HEK293 (cell line): ENCODE measurements at regions not wholly inside any gene's neighbourhood (a gene's known extent, or its start where the extent isn't known, plus 50 kb on each side); places are given as distances from the start of the nearest gene placed in this dataset.

Source experiments
- CTCF ChIA-PET: fragments of 350-600 bp; formaldehyde crosslinking; extraction: SDS; loops from one replicate; lab custom pipeline; 2021; ENCODE audit warnings: antibody characterized with exemption; lab: Yijun Ruan, JAX
- POLR2A ChIA-PET: fragments of 300-600 bp; formaldehyde crosslinking; extraction: SDS; loops from one replicate; lab custom pipeline; 2020; ENCODE audit warnings: antibody characterized with exemption, inconsistent platforms; lab: Yijun Ruan, JAX
- H3K27ac ChIP-seq: fragments of 200-500 bp; sonication (Bioruptor generic); 2 replicates; pipeline ENCODE4 v1.5.1; 2014; ENCODE audit warnings: low read depth, low read length, control low read depth, inconsistent platforms; ENCODE audit errors: extremely low read depth
- H3K36me3 ChIP-seq, 2 experiments: fragments of 200-500 bp in 1 of 2; sonication (Bioruptor generic) in 1 of 2; 1 replicate in 1 of 2; 2 replicates in 1 of 2; pipeline ENCODE4 v1.5.1; 2014 to 2017; ENCODE audit warnings: inconsistent platforms in 2 of 2, low read length in 2 of 2; ENCODE audit not compliant: control insufficient read depth in 2 of 2, insufficient read depth in 1 of 2
- H3K4me1 ChIP-seq: fragments of 200-500 bp; sonication (Bioruptor generic); 2 replicates; pipeline ENCODE4 v1.5.1; 2014; ENCODE audit warnings: mild to moderate bottlenecking, low read length, inconsistent platforms; ENCODE audit not compliant: control insufficient read depth, insufficient read depth
- H3K4me3 ChIP-seq: 2 replicates; pipeline ENCODE4 v1.5.1; 2011; ENCODE audit warnings: low read depth, mild to moderate bottlenecking, control low read depth, low read length, moderate library complexity
- H3K9me3 ChIP-seq: fragments of 200-500 bp; sonication (Bioruptor generic); 2 replicates; pipeline ENCODE4 v1.5.1; 2014; ENCODE audit warnings: low read depth, low read length, inconsistent platforms; ENCODE audit not compliant: control insufficient read depth, insufficient read depth
- HIC1 ChIP-seq: fragments of 450-650 bp; formaldehyde crosslinking; IDR thresholded peaks from 2 replicates; pipeline ENCODE4 v1.5.1; 2016; ENCODE audit warnings: missing biosample characterization, missing genetic modification characterization
- KLF1 ChIP-seq: fragments of 450-650 bp; formaldehyde crosslinking; IDR thresholded peaks from 2 replicates; pipeline ENCODE4 v1.5.1; 2016; ENCODE audit warnings: missing biosample characterization, missing genetic modification characterization
- KLF9 ChIP-seq: fragments of 450-650 bp; formaldehyde crosslinking; IDR thresholded peaks from 2 replicates; pipeline ENCODE4 v1.5.1; 2016; ENCODE audit warnings: missing biosample characterization, missing genetic modification characterization, low read depth
- MEIS1 ChIP-seq: sonication (generic); formaldehyde crosslinking; IDR thresholded peaks from 2 replicates; pipeline ENCODE4 v1.8.1; 2022; ENCODE audit warnings: missing genetic modification reagents, mild to moderate bottlenecking, borderline replicate concordance
- PATZ1 ChIP-seq: fragments of 450-650 bp; formaldehyde crosslinking; IDR thresholded peaks from 2 replicates; pipeline ENCODE4 v1.5.1; 2016; ENCODE audit warnings: missing biosample characterization, missing genetic modification characterization
- PRDM4 ChIP-seq: fragments of 450-650 bp; formaldehyde crosslinking; IDR thresholded peaks from 2 replicates; pipeline ENCODE4 v1.5.1; 2017; ENCODE audit warnings: missing biosample characterization, missing genetic modification characterization
- SCRT2 ChIP-seq: fragments of 450-650 bp; formaldehyde crosslinking; IDR thresholded peaks from 2 replicates; pipeline ENCODE4 v1.5.1; 2016; ENCODE audit warnings: missing biosample characterization, missing genetic modification characterization
- ZBTB8A ChIP-seq: fragments of 450-650 bp; formaldehyde crosslinking; IDR thresholded peaks from 2 replicates; pipeline ENCODE4 v1.5.1; 2016; ENCODE audit warnings: missing biosample characterization, missing genetic modification characterization
- ZIC2 ChIP-seq: fragments of 450-650 bp; formaldehyde crosslinking; IDR thresholded peaks from 2 replicates; pipeline ENCODE4 v1.5.1; 2016; ENCODE audit warnings: missing biosample characterization, missing genetic modification characterization
- ZNF155 ChIP-seq: fragments of 450-650 bp; formaldehyde crosslinking; IDR thresholded peaks from 2 replicates; pipeline ENCODE4 v1.5.1; 2016; ENCODE audit warnings: missing biosample characterization, missing genetic modification characterization
- ZNF16 ChIP-seq: fragments of 450-650 bp; formaldehyde crosslinking; IDR thresholded peaks from 2 replicates; pipeline ENCODE4 v1.5.1; 2016; ENCODE audit warnings: low read depth, missing biosample characterization, missing genetic modification characterization
- ZNF2 ChIP-seq: fragments of 450-650 bp; formaldehyde crosslinking; IDR thresholded peaks from 2 replicates; pipeline ENCODE4 v1.5.1; 2016; ENCODE audit warnings: missing biosample characterization, missing genetic modification characterization
- ZNF221 ChIP-seq: fragments of 450-650 bp; formaldehyde crosslinking; IDR thresholded peaks from 2 replicates; pipeline ENCODE4 v1.5.1; 2017; ENCODE audit warnings: missing biosample characterization, missing genetic modification characterization, borderline replicate concordance
- ZNF362 ChIP-seq: fragments of 450-650 bp; formaldehyde crosslinking; IDR thresholded peaks from 2 replicates; pipeline ENCODE4 v1.5.1; 2016; ENCODE audit warnings: missing biosample characterization, missing genetic modification characterization
- ZNF423 ChIP-seq: fragments of 450-650 bp; formaldehyde crosslinking; IDR thresholded peaks from 2 replicates; pipeline ENCODE4 v1.5.1; 2016; ENCODE audit warnings: missing biosample characterization, missing genetic modification characterization
- ZNF449 ChIP-seq: fragments of 450-650 bp; formaldehyde crosslinking; IDR thresholded peaks from 2 replicates; pipeline ENCODE4 v1.5.1; 2017; ENCODE audit warnings: missing biosample characterization, mild to moderate bottlenecking, missing genetic modification characterization, moderate library complexity
- ZNF473 ChIP-seq: fragments of 450-650 bp; formaldehyde crosslinking; IDR thresholded peaks from 2 replicates; pipeline ENCODE4 v1.5.1; 2017; ENCODE audit warnings: missing biosample characterization, missing genetic modification characterization
- ZNF514 ChIP-seq: fragments of 450-650 bp; formaldehyde crosslinking; IDR thresholded peaks from 2 replicates; pipeline ENCODE4 v1.5.1; 2016; ENCODE audit warnings: missing biosample characterization, missing genetic modification characterization
- ZNF530 ChIP-seq: fragments of 450-650 bp; formaldehyde crosslinking; IDR thresholded peaks from 2 replicates; pipeline ENCODE4 v1.5.1; 2016; ENCODE audit warnings: low read depth, missing biosample characterization, missing genetic modification characterization
- ZNF585B ChIP-seq: fragments of 450-650 bp; formaldehyde crosslinking; IDR thresholded peaks from 2 replicates; pipeline ENCODE4 v1.5.1; 2016; ENCODE audit warnings: missing biosample characterization, missing genetic modification characterization
- ZNF701 ChIP-seq: fragments of 450-650 bp; formaldehyde crosslinking; IDR thresholded peaks from 2 replicates; pipeline ENCODE4 v1.5.1; 2016; ENCODE audit warnings: missing biosample characterization, missing genetic modification characterization
- ZNF707 ChIP-seq: fragments of 450-650 bp; formaldehyde crosslinking; IDR thresholded peaks from 2 replicates; pipeline ENCODE4 v1.5.1; 2016; ENCODE audit warnings: missing biosample characterization, missing genetic modification characterization
- ZNF768 ChIP-seq: fragments of 450-650 bp; formaldehyde crosslinking; IDR thresholded peaks from 2 replicates; pipeline ENCODE4 v1.5.1; 2018; ENCODE audit warnings: missing biosample characterization, mild to moderate bottlenecking, missing genetic modification characterization
- ZSCAN23 ChIP-seq: fragments of 450-650 bp; formaldehyde crosslinking; IDR thresholded peaks from 2 replicates; pipeline ENCODE4 v1.5.1; 2016; ENCODE audit warnings: missing biosample characterization, missing genetic modification characterization

GRCh38 chr10:57018452-57018851, 657.4 kb upstream of the ZWINT start:
- POLR2A ChIA-PET: no interaction called here
- Histone ChIP-seq H3K9me3 (no peaks in the 10 kb centered on the region), H3K4me1 (no peaks in the 10 kb centered on the region), H3K36me3 (no peaks in the 10 kb centered on the region), H3K4me3 (no peak overlapping the region), H3K27ac (no peak overlapping the region)
- CTCF ChIA-PET: no interaction called here
- TF ChIP-seq ZNF221 (no peak), ZSCAN23 (no peak), ZNF423 (tag by site-specific recombination) (no peak), KLF1 (tag by site-specific recombination) (no peak), ZNF16 (no peak), PATZ1 (tag by site-specific recombination) (no peak), ZNF449 (tag by site-specific recombination) (no peak), KLF9 (tag by site-specific recombination) (no peak), ZIC2 (no peak), MEIS1 (no peak), PRDM4 (no peak), ZNF514 (tag by site-specific recombination) (no peak), ZBTB8A (tag by site-specific recombination) (no peak), SCRT2 (tag by site-specific recombination) (no peak)

GRCh38 chr10:57017356-57018037, 656.4 kb upstream of the ZWINT start:
- H3K36me3 ChIP-seq: no peaks in the 10 kb centered on the region
- ChIA-PET POLR2A (no interaction called here), CTCF (no interaction called here)
- no peaks in the 10 kb centered on the region for H3K4me1 ChIP-seq
- no peak overlapping the region for H3K27ac ChIP-seq
- no peaks in the 10 kb centered on the region for H3K9me3 ChIP-seq
- H3K4me3 ChIP-seq: no peak overlapping the region
- TF ChIP-seq ZNF2 (tag by site-specific recombination): no peak
- TF ChIP-seq ZNF362: no peak
- TF ChIP-seq ZNF473: no peak
- TF ChIP-seq ZNF768 (tag by site-specific recombination): no peak
- no peak for TF ChIP-seq ZNF585B (tag by site-specific recombination)
- no peak for TF ChIP-seq ZNF707 (tag by site-specific recombination)
- TF ChIP-seq HIC1: no peak
- no peak for TF ChIP-seq PRDM4
- no peak for TF ChIP-seq ZNF701 (tag by site-specific recombination)
- TF ChIP-seq ZNF530 (tag by site-specific recombination): no peak
- no peak for TF ChIP-seq ZNF155 (tag by site-specific recombination)
